ENCODE measurements at regions not wholly inside any gene's neighbourhood (a gene's known extent, or its start where the extent isn't known, plus 50 kb on each side); places are given as distances from the start of the nearest gene placed in this dataset.

GRCh38 chr5:81820318-81820636, 69.4 kb upstream of the SSBP2 start:
- TF ChIP-seq POLR2A (IDR thresholded peaks at IDR 0.05; ENCODE audit: low read length) (no peak), GATA1 (IDR thresholded peaks at IDR 0.05; ENCODE audit: low read depth, low read length) (no peak)

Data from erythroblast (primary cell).